ENCODE measurements at regions not wholly inside any gene's neighbourhood (a gene's known extent, or its start where the extent isn't known, plus 50 kb on each side); places are given as distances from the start of the nearest gene placed in this dataset.
A peak's percentile ranks its signal among the peaks of the same experiment; 100 is the strongest.

DNA sequence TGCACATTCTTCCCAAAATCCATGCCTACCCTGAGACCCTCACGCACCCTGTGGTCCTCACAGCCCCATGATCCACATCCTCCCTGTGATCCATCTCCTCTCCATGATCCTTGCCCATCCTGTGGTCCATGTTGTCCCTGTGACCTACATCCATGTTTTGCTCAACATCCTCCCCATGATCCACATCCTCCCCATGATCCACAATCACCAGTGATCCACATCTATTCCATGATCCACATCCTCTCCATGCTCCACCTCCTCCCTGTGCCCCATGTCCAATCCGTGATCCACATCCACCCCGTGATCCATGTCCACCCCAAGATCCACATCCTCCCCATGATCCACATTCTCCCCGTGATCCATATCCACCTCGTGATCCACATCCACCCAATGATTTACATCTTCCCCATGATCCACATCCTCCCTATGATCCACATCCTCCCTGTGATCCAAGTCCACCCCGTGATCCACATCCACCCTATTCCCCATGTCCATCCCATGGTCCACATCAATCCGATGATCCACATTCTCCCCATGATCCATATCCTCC is 281.2 kb downstream of the MYCN start:
- Histone ChIP-seq H3K4me3 (ENCODE audit: low read length) (no peak overlapping the region), H3K4me1 (ENCODE audit: insufficient read depth, low read length) (no peaks in the 10 kb centered on the region), H3K27ac (ENCODE audit: low read depth in 1 of 2, low read length in 2 of 2) (no peak overlapping the region), H3K27me3 (ENCODE audit: control insufficient read depth in 1 of 2, insufficient read depth in 2 of 2, low read length in 2 of 2) (no peaks in the 10 kb centered on the region), H3K36me3 (ENCODE audit: insufficient read depth, low read length) (no peaks in the 10 kb centered on the region), H3K9me3 (ENCODE audit: control insufficient read depth in 1 of 2, insufficient read depth in 1 of 2, low read length in 2 of 2) (peaks cover 0 to 1% of the 10 kb centered on the region in 2 experiments)
- POLR2A ChIA-PET: no interaction called here
- no peaks in the 10 kb centered on the region for H3K4me1 Mint-ChIP-seq (ENCODE audit: low read depth)
- H3K27me3 Mint-ChIP-seq: no peaks in the 10 kb centered on the region
- no peak overlapping the region for H3K27ac Mint-ChIP-seq
- H3K36me3 Mint-ChIP-seq (ENCODE audit: low read depth): no peaks in the 10 kb centered on the region
- ATAC-seq (ENCODE audit: poor library complexity): no peak
- DNase-seq: no peak
- H3K4me3 Mint-ChIP-seq: no peak overlapping the region
- CTCF ChIA-PET: no interaction called here
- intact Hi-C loops (cut with DNase I, micrococcal nuclease): no loop called here
- TF ChIP-seq, protein P1, sequence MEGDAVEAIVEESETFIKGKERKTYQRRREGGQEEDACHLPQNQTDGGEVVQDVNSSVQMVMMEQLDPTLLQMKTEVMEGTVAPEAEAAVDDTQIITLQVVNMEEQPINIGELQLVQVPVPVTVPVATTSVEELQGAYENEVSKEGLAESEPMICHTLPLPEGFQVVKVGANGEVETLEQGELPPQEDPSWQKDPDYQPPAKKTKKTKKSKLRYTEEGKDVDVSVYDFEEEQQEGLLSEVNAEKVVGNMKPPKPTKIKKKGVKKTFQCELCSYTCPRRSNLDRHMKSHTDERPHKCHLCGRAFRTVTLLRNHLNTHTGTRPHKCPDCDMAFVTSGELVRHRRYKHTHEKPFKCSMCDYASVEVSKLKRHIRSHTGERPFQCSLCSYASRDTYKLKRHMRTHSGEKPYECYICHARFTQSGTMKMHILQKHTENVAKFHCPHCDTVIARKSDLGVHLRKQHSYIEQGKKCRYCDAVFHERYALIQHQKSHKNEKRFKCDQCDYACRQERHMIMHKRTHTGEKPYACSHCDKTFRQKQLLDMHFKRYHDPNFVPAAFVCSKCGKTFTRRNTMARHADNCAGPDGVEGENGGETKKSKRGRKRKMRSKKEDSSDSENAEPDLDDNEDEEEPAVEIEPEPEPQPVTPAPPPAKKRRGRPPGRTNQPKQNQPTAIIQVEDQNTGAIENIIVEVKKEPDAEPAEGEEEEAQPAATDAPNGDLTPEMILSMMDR (IDR thresholded peaks at IDR 0.05): no peak
- no peaks in the 10 kb centered on the region for H3K9me3 Mint-ChIP-seq

DNA sequence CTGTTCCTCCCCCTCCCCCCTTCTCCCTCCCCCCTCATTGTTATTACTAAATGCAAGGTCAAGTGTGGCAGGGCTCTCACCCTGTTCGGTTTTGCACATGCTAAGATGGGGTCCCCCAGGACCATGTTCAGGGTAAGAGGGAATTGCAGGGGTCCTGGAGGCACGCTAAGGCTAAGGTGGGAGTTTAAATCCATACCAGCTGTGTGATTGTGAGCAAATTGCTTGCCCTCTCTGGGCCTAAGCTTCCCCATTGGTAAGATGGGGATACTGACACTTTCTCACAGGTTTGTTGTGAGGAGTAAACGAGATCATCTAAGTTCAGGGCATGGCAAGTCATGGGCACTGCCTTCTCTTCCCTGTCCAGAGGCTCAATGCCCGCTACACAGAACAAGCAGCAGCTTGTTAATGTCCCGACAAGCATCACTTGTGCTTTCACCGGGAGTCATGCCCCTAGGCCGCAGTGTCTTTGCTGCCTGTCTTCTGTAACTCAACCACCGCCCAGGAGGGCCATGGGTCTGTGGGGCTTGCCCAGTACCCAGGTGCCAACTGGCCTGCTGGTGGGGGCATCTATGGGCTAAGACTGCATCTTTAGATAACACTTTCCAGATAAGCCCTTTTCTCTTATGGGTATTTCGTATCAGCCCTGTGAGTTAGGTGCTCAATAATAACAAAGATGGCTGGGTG is 279.1 kb downstream of the MYCN start:
- Histone ChIP-seq H3K4me1 (ENCODE audit: insufficient read depth, low read length) (no peaks in the 10 kb centered on the region), H3K4me3 (ENCODE audit: low read length) (no peak overlapping the region), H3K9me3 (ENCODE audit: control insufficient read depth in 1 of 2, insufficient read depth in 1 of 2, low read length in 2 of 2) (peaks cover 0 to 5% of the 10 kb centered on the region in 2 experiments), H3K27me3 (ENCODE audit: control insufficient read depth in 1 of 2, insufficient read depth in 2 of 2, low read length in 2 of 2) (no peaks in the 10 kb centered on the region), H3K27ac (ENCODE audit: low read depth in 1 of 2, low read length in 2 of 2) (no peak overlapping the region), H3K36me3 (ENCODE audit: insufficient read depth, low read length) (no peaks in the 10 kb centered on the region)
- CTCF ChIA-PET: no interaction called here
- Mint-ChIP-seq H3K4me1 (ENCODE audit: low read depth) (no peaks in the 10 kb centered on the region), H3K4me3 (no peak overlapping the region), H3K9me3 (no peaks in the 10 kb centered on the region), H3K27ac (no peak overlapping the region), H3K36me3 (ENCODE audit: low read depth) (no peaks in the 10 kb centered on the region), H3K27me3 (no peaks in the 10 kb centered on the region)
- DNase-seq (no peak), ATAC-seq (ENCODE audit: poor library complexity) (no peak)
- intact Hi-C loops (cut with DNase I, micrococcal nuclease): loop anchor here in 1 of 2 experiments (10.0 kb wide), 1 partner anchor 285 kb away; no protein-coding TSS in a partner anchor
- POLR2A ChIA-PET: no interaction called here
- TF ChIP-seq, protein P1 (IDR thresholded peaks at IDR 0.05): no peak

DNA sequence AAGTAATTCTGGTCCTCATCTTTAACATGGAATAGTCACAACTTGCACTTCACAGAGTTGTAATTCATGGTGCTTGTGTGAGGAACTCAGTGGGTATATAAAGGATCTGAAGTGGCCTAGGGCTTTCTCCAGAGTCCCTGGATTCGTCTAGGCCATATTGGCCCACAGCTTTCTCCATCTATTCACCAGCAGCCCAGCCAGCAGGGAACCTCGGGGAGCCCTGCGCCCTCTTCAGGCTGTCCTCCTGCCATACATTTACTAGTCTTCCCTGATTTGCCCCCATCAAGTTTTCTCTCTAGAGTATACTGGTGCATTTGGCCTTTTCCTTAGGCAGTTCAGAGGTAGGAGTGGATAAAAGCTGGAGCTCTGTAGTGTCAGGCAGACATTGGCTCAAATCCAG is 278.3 kb downstream of the MYCN start:
- intact Hi-C loops (cut with DNase I, micrococcal nuclease): loop anchor here in 1 of 2 experiments (10.0 kb wide), 1 partner anchor 284 kb away; no protein-coding TSS in a partner anchor
- no peaks in the 10 kb centered on the region for H3K27me3 Mint-ChIP-seq
- ChIA-PET POLR2A (no interaction called here), CTCF (no interaction called here)
- no peaks in the 10 kb centered on the region for H3K4me1 ChIP-seq (ENCODE audit: insufficient read depth, low read length)
- no peak overlapping the region for H3K4me3 Mint-ChIP-seq
- peak in 1 of 14 experiments; percentile 1 for DNase-seq
- H3K4me3 ChIP-seq (ENCODE audit: low read length): no peak overlapping the region
- H3K27ac ChIP-seq (ENCODE audit: low read depth in 1 of 2, low read length in 2 of 2): no peak overlapping the region
- TF ChIP-seq, protein P1 (IDR thresholded peaks at IDR 0.05): no peak
- H3K36me3 Mint-ChIP-seq (ENCODE audit: low read depth): no peaks in the 10 kb centered on the region
- peaks cover 0 to 5% of the 10 kb centered on the region in 2 experiments for H3K9me3 ChIP-seq (ENCODE audit: control insufficient read depth in 1 of 2, insufficient read depth in 1 of 2, low read length in 2 of 2)
- H3K27ac Mint-ChIP-seq: no peak overlapping the region
- H3K36me3 ChIP-seq (ENCODE audit: insufficient read depth, low read length): no peaks in the 10 kb centered on the region
- H3K4me1 Mint-ChIP-seq (ENCODE audit: low read depth): no peaks in the 10 kb centered on the region
- no peaks in the 10 kb centered on the region for H3K27me3 ChIP-seq (ENCODE audit: control insufficient read depth in 1 of 2, insufficient read depth in 2 of 2, low read length in 2 of 2)
- ATAC-seq (ENCODE audit: poor library complexity): no peak
- no peaks in the 10 kb centered on the region for H3K9me3 Mint-ChIP-seq
